Prostate gland (tissue), 2 donors: ENCODE measurements at regions not wholly inside any gene's neighbourhood (a gene's known extent, or its start where the extent isn't known, plus 50 kb on each side); places are given as distances from the start of the nearest gene placed in this dataset.

Source experiments
- CTCF ChIP-seq, 4 experiments: fragments of 200-600 bp in 2 of 4; fragments of 450-650 bp in 2 of 4; sonication (generic) in 2 of 4; IDR thresholded peaks; 1 replicate in 3 of 4; 2 replicates in 1 of 4; pipeline ENCODE4 v1.5.1; 2016 to 2019; ENCODE audit warnings: antibody characterized with exemption in 4 of 4, mild to moderate bottlenecking in 2 of 4, moderate library complexity in 2 of 4
- POLR2A ChIP-seq: fragments of 450-650 bp; IDR thresholded peaks from one replicate; pipeline ENCODE4 v1.6.1; 2016; ENCODE audit warnings: antibody characterized with exemption, mild to moderate bottlenecking
- POLR2AphosphoS5 ChIP-seq: sonication (generic); formaldehyde crosslinking; IDR thresholded peaks from one replicate; pipeline ENCODE4 v1.6.1; 2017; ENCODE audit warnings: antibody characterized with exemption

- TF ChIP-seq CTCF (IDR thresholded peaks at IDR 0.05): no peak
- TF ChIP-seq POLR2A: no peak
- TF ChIP-seq POLR2AphosphoS5: no peak
Observed at GRCh38 chr9:111731928-111732327, 62.8 kb downstream of the SHOC1 start.
